GM21717 (cell line): ENCODE measurements at regions not wholly inside any gene's neighbourhood (a gene's known extent, or its start where the extent isn't known, plus 50 kb on each side); places are given as distances from the start of the nearest gene placed in this dataset.

ENCODE experiments used
- ATAC-seq: cut with Tn5 transposase; IDR thresholded peaks from one replicate; pipeline ENCODE4 v1.9.1; 2021; ENCODE audit warnings: mild to moderate bottlenecking, moderate library complexity; ENCODE audit not compliant: unreplicated experiment

- ATAC-seq = no peak
Measured at GRCh38 chr6:90650041-90650940, 63.4 kb upstream of the MAP3K7 start.

- no peak for ATAC-seq
Measured at GRCh38 chr6:90648873-90649272, 62.0 kb upstream of the MAP3K7 start.

GRCh38 chr6:90646940-90647339, 60.1 kb upstream of the MAP3K7 start:
- no peak for ATAC-seq

- no peak for ATAC-seq
Measured at GRCh38 chr6:90645634-90646033, 58.8 kb upstream of the MAP3K7 start.

- ATAC-seq = no peak
Measured at GRCh38 chr6:90644492-90644891, 57.6 kb upstream of the MAP3K7 start.

GRCh38 chr6:90643381-90643780, 56.5 kb upstream of the MAP3K7 start:
- ATAC-seq = no peak

GRCh38 chr6:90637320-90637719, 50.4 kb upstream of the MAP3K7 start:
- no peak for ATAC-seq
